ENCODE measurements at regions not wholly inside any gene's neighbourhood (a gene's known extent, or its start where the extent isn't known, plus 50 kb on each side); places are given as distances from the start of the nearest gene placed in this dataset.

DNA sequence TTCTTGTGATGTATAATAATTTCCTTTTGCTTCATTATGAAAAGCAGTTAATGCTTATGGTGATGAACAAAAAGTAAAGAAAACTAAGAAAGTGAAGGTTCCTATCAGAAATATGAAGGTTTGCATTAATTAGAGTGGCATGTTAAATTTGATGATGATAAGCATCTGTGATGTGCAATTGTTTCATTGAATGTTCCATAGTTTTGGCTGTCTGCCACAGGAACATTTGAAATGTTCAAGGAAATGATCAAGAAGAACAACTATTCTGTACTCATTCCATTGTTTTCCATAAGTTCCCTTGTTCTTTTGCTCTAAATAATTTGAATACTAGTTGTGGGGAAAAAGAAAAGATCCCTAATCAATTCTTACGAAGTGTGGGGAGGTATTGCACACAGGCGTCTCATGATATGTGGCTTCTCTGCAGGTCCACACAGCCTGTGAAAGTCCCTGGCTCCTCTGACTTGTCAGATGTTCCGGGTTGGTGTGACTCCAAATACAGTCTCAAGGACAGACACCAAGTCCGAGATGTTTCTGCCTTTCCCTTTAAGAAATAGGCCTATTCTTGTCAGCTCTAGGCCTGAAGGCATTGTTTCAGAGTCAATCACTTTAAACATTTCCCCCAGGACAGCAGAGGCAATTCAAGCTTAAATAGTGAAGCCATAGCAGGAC lies 152.6 kb upstream of the MAST4 start:
- TF ChIP-seq EZH2phosphoT487 (IDR thresholded peaks at IDR 0.05) (no peak), EZH2 (IDR thresholded peaks at IDR 0.05) (no peak)
- TF ChIP-seq, protein P1, sequence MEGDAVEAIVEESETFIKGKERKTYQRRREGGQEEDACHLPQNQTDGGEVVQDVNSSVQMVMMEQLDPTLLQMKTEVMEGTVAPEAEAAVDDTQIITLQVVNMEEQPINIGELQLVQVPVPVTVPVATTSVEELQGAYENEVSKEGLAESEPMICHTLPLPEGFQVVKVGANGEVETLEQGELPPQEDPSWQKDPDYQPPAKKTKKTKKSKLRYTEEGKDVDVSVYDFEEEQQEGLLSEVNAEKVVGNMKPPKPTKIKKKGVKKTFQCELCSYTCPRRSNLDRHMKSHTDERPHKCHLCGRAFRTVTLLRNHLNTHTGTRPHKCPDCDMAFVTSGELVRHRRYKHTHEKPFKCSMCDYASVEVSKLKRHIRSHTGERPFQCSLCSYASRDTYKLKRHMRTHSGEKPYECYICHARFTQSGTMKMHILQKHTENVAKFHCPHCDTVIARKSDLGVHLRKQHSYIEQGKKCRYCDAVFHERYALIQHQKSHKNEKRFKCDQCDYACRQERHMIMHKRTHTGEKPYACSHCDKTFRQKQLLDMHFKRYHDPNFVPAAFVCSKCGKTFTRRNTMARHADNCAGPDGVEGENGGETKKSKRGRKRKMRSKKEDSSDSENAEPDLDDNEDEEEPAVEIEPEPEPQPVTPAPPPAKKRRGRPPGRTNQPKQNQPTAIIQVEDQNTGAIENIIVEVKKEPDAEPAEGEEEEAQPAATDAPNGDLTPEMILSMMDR (IDR thresholded peaks at IDR 0.05), result no peak

All from neural progenitor cell (in vitro differentiated cells).